ENCODE measurements at regions not wholly inside any gene's neighbourhood (a gene's known extent, or its start where the extent isn't known, plus 50 kb on each side); places are given as distances from the start of the nearest gene placed in this dataset.

DNA sequence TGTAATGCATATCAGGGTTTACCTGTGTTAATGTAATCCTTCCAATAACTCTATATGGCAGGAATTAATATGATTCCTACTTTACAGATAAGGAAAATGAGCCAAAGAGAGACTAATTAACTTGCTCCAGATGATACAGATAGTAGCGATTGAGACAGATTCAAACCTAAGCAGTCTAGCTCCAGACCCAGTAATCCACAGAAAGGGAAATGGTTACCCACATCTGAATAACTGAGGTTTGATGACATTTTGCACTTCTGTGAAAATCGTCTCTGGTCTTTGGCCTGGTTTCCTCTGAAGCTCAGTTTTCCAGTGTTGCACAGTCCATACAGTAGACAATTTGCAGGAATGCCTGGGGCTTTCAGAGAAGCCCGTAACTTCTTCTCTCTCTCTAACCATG lies 177.1 kb upstream of the UMPS start:
- Mint-ChIP-seq H3K9me3 (no peaks in the 10 kb centered on the region), H3K4me1 (peaks cover 0 to 5% of the 10 kb centered on the region in 2 donors), H3K27ac (no peak overlapping the region), H3K4me3 (no peak overlapping the region), H3K36me3 (no peaks in the 10 kb centered on the region), H3K27me3 (peaks cover 25 to 46% of the 10 kb centered on the region in 2 donors)
- DNase-seq (no peak), ATAC-seq (replicated peaks) (no peak)

DNA sequence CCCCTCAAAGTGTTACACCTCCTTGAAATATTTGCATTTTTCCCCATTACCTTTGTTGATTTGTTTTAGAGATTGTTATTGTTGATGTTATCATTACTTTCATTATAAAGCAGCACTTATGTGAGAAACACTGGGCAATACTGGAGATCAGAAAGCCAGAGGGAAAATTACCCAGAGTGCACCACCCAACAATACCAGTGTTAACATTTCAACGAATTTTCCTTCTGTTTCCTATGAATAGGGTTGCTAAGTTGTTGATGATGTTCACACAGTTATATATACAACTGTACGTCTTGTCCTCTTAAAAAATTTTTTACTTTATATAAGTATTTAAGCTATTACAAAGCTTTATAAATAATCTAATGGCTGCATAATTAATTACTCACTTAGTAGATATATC lies 173.6 kb upstream of the UMPS start:
- no peaks in the 10 kb centered on the region for H3K36me3 Mint-ChIP-seq
- H3K4me1 Mint-ChIP-seq = no peaks in the 10 kb centered on the region
- no peaks in the 10 kb centered on the region for H3K9me3 Mint-ChIP-seq
- ATAC-seq (replicated peaks) = no peak
- H3K4me3 Mint-ChIP-seq = no peak overlapping the region
- no peak for DNase-seq
- H3K27ac Mint-ChIP-seq = no peak overlapping the region
- peaks cover 36 to 51% of the 10 kb centered on the region in 2 donors for H3K27me3 Mint-ChIP-seq

DNA sequence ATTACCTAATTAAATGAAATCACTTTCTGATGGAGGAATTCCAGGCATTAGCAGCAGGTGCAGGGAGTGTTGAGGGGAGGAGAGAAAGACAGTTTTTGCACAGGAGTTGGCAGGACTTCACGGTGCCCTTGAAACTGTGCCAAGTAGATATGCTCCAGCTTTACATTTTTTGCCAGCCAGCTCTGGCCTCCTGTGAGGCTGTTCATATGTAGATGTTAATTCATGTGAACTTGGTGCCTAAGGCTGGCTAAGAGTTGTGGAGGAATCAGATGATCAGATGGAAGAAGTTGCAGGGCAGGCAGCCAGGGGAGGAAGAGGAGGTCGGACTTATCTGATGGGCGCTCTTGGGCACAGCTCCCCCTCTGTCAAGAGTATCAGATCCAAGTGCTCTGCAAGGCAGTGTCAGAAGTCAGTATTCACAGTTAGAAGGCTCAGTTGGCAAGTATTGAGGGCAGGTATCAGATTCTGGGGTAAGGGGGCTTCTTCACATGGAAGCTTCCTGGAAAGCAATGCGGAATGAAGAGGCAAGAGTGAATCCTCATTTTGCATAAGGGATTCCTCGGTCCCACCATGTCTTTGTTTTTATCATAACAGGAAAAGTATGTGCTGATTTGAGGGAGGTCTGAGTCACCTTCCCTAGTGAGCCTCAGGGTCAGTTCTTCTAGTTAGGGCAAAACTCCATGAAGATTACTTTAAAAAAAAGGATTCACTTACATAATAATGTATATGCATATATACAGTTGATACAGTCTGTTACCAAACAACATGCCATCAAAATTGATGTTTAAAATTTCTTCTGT lies 172.6 kb upstream of the UMPS start:
- Mint-ChIP-seq H3K36me3 (no peaks in the 10 kb centered on the region), H3K27me3 (peaks cover 39 to 51% of the 10 kb centered on the region in 2 donors), H3K9me3 (no peaks in the 10 kb centered on the region), H3K4me1 (no peaks in the 10 kb centered on the region), H3K27ac (no peak overlapping the region), H3K4me3 (no peak overlapping the region)
- DNase-seq (no peak), ATAC-seq (replicated peaks) (no peak)

- DNase-seq = no peak
- Mint-ChIP-seq H3K36me3 (no peaks in the 10 kb centered on the region), H3K4me1 (no peaks in the 10 kb centered on the region), H3K9me3 (no peaks in the 10 kb centered on the region), H3K4me3 (no peak overlapping the region), H3K27me3 (peaks cover 47 to 54% of the 10 kb centered on the region in 2 donors), H3K27ac (no peak overlapping the region)
- peak; percentile 18 to 21 for ATAC-seq (replicated peaks)
Measured at GRCh38 chr3:124558991-124559845, 171.0 kb upstream of the UMPS start.

- ATAC-seq (replicated peaks) = peak; percentile 76 to 81
- Mint-ChIP-seq H3K27ac (no peak overlapping the region), H3K9me3 (no peaks in the 10 kb centered on the region), H3K36me3 (no peaks in the 10 kb centered on the region), H3K27me3 (peaks cover 48 to 50% of the 10 kb centered on the region in 2 donors), H3K4me3 (no peak overlapping the region), H3K4me1 (peaks cover under 1 to 3% of the 10 kb centered on the region in 2 donors)
- DNase-seq = peak; percentile 40
Measured at GRCh38 chr3:124559846-124560574, 170.2 kb upstream of the UMPS start.

GRCh38 chr3:124560666-124561215 lies 169.5 kb upstream of the UMPS start:
- Mint-ChIP-seq H3K36me3 (no peaks in the 10 kb centered on the region), H3K4me3 (no peak overlapping the region), H3K4me1 (peaks cover 3 to 11% of the 10 kb centered on the region in 2 donors), H3K9me3 (no peaks in the 10 kb centered on the region), H3K27ac (no peak overlapping the region), H3K27me3 (peaks cover 44 to 46% of the 10 kb centered on the region in 2 donors)
- ATAC-seq (replicated peaks) = no peak
- DNase-seq = no peak

DNA sequence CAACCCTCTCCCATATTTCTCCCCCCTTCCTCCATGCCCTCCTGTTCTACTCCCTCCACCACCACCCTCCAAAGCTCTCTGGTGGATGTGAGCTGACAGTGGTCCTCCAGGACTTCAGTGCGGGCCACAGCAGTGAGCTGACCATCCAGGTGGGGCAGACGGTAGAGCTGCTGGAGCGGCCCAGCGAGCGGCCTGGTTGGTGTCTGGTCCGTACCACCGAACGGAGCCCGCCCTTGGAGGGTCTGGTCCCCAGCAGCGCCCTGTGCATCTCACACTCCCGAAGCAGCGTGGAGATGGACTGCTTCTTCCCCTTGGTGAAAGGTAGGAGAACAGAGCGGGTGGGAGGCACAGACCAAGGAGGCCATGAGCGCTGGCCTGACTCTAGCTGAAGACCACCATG lies 167.5 kb upstream of the UMPS start:
- Mint-ChIP-seq H3K4me3 (no peak overlapping the region), H3K36me3 (no peaks in the 10 kb centered on the region), H3K4me1 (peaks cover 11 to 31% of the 10 kb centered on the region in 2 donors), H3K27me3 (peaks cover 35 to 38% of the 10 kb centered on the region in 2 donors), H3K9me3 (no peaks in the 10 kb centered on the region), H3K27ac (no peak overlapping the region)
- DNase-seq (no peak), ATAC-seq (replicated peaks) (no peak)

GRCh38 chr3:124563376-124563775 lies 166.9 kb upstream of the UMPS start:
- no peaks in the 10 kb centered on the region for H3K36me3 Mint-ChIP-seq
- peaks cover 33 to 38% of the 10 kb centered on the region in 2 donors for H3K27me3 Mint-ChIP-seq
- H3K27ac Mint-ChIP-seq = no peak overlapping the region
- no peak for ATAC-seq (replicated peaks)
- no peak for DNase-seq
- H3K9me3 Mint-ChIP-seq = no peaks in the 10 kb centered on the region
- H3K4me3 Mint-ChIP-seq = no peak overlapping the region
- peaks cover 11 to 37% of the 10 kb centered on the region in 2 donors for H3K4me1 Mint-ChIP-seq

- Mint-ChIP-seq H3K4me3 (no peak overlapping the region), H3K36me3 (no peaks in the 10 kb centered on the region), H3K27me3 (peaks cover 22 to 28% of the 10 kb centered on the region in 2 donors), H3K27ac (no peak overlapping the region), H3K9me3 (no peaks in the 10 kb centered on the region), H3K4me1 (peaks cover 16 to 50% of the 10 kb centered on the region in 2 donors)
- no peak for DNase-seq
- peak; percentile 54 to 59 for ATAC-seq (replicated peaks)
Measured at GRCh38 chr3:124565013-124565412, 165.2 kb upstream of the UMPS start.

GRCh38 chr3:124565551-124565950 lies 164.7 kb upstream of the UMPS start:
- Mint-ChIP-seq H3K27me3 (peaks cover 18 to 23% of the 10 kb centered on the region in 2 donors), H3K9me3 (no peaks in the 10 kb centered on the region), H3K27ac (no peak overlapping the region), H3K4me1 (peaks cover 19 to 55% of the 10 kb centered on the region in 2 donors), H3K36me3 (no peaks in the 10 kb centered on the region), H3K4me3 (no peak overlapping the region)
- ATAC-seq (replicated peaks) (no peak), DNase-seq (no peak)

DNA sequence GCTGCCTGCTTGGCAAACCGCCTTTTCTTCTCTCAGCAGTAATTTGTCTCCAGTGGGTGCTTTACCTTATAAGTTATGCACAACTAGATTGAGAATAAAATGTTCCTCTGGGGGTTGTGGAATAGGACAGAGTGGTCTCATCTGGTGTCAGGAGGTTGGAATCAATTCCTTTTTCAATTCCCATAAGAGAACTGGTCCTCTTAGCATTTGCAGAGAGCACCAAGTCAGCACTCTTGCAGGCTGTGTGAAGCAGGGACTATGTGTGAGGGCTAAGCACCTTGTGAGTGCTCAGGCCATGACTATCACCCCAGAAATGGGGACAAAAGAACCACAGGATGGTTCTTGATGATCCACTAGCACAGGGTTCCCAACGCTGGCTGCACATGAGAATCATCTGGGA lies 163.6 kb upstream of the UMPS start:
- ATAC-seq (replicated peaks) (peak; percentile 57 to 59), DNase-seq (no peak)
- Mint-ChIP-seq H3K4me1 (peaks cover 21 to 63% of the 10 kb centered on the region in 2 donors), H3K27ac (no peak overlapping the region), H3K4me3 (no peak overlapping the region), H3K36me3 (no peaks in the 10 kb centered on the region), H3K9me3 (no peaks in the 10 kb centered on the region), H3K27me3 (peaks cover 17 to 18% of the 10 kb centered on the region in 2 donors)

DNA sequence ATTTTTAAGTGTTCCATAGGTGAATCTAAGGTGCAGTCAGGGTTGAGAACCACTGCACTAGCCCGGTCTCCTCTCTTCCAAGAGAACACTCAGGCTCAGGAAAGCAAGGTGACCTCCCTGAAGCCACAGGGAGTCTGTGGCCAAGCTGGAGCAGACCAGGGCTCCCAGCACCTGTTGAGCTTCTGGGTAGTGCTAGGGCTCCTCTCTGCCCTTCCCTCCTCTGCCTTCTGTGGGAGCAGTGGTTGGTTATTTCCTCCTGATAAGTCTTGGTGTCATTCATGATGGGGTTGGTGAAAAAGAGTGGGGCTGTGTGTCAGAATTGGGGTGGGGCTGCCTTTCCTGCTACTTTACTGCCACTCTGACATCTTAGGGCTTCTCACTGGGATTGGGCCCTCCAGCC lies 163.1 kb upstream of the UMPS start:
- no peak for ATAC-seq (replicated peaks)
- DNase-seq = no peak
- no peak overlapping the region for H3K27ac Mint-ChIP-seq
- no peaks in the 10 kb centered on the region for H3K36me3 Mint-ChIP-seq
- H3K9me3 Mint-ChIP-seq = no peaks in the 10 kb centered on the region
- H3K4me1 Mint-ChIP-seq = peaks cover 21 to 63% of the 10 kb centered on the region in 2 donors
- H3K4me3 Mint-ChIP-seq = no peak overlapping the region
- H3K27me3 Mint-ChIP-seq = peaks cover 15 to 17% of the 10 kb centered on the region in 2 donors

DNA sequence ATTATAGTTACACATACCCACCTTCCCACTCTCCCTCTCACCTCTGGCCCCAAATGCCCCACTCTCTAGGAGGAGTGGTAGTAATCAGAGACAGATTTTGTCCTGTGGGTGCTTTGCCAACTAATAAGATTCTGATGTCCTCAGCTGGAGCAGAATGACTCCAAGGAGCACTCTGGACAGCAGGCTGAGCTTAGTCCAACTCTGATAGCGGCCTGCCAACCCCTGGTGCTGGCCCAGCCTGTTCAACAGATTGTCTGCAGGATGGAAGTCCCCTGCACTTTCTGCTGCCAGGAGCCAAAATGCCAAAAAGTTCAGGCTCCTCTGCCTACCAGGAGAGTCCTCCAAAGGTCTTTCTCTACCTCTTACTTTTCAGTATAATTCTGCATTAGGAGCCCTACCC lies 160.5 kb upstream of the UMPS start:
- H3K27me3 Mint-ChIP-seq = peaks cover 0 to 9% of the 10 kb centered on the region in 2 donors
- no peaks in the 10 kb centered on the region for H3K36me3 Mint-ChIP-seq
- no peak overlapping the region for H3K4me3 Mint-ChIP-seq
- peaks cover 22 to 62% of the 10 kb centered on the region in 2 donors for H3K4me1 Mint-ChIP-seq
- H3K9me3 Mint-ChIP-seq = no peaks in the 10 kb centered on the region
- no peak for DNase-seq
- ATAC-seq (replicated peaks) = no peak
- peak overlapping the region; percentile 25 for H3K27ac Mint-ChIP-seq

- H3K27ac Mint-ChIP-seq = no peak overlapping the region
- H3K4me1 Mint-ChIP-seq = peaks cover 20 to 57% of the 10 kb centered on the region in 2 donors
- ATAC-seq (replicated peaks) (peak; percentile 80 to 84), DNase-seq (no peak)
- no peaks in the 10 kb centered on the region for H3K9me3 Mint-ChIP-seq
- no peaks in the 10 kb centered on the region for H3K36me3 Mint-ChIP-seq
- peaks cover 0 to 4% of the 10 kb centered on the region in 2 donors for H3K27me3 Mint-ChIP-seq
- H3K4me3 Mint-ChIP-seq = no peak overlapping the region
Measured at GRCh38 chr3:124570232-124570631, 160.0 kb upstream of the UMPS start.
